A673 (cell line): ENCODE measurements at regions not wholly inside any gene's neighbourhood (a gene's known extent, or its start where the extent isn't known, plus 50 kb on each side); places are given as distances from the start of the nearest gene placed in this dataset.

Experiments
- CTCF ChIP-seq: fragments of 300-800, 200-600 bp; sonication (generic); conservative IDR thresholded peaks from 2 replicates; pipeline ENCODE4 v1.5.1; 2017; ENCODE audit warnings: low read depth, mild to moderate bottlenecking, antibody characterized with exemption, low read length, moderate library complexity, mixed read lengths
- EZH2 ChIP-seq: fragments of 200-600 bp; sonication (generic); IDR thresholded peaks from 2 replicates; pipeline ENCODE4 v1.6.1; 2017; ENCODE audit warnings: borderline replicate concordance, low read depth, mild to moderate bottlenecking, mixed read lengths, antibody characterized with exemption, low read length; ENCODE audit not compliant: poor library complexity, severe bottlenecking

- TF ChIP-seq EZH2 (no peak), CTCF (no peak)
Measured at GRCh38 chr6:132971676-132972075, 157.3 kb downstream of the RPS12 start.
